Breast epithelium (tissue), 4 donors: ENCODE measurements at regions not wholly inside any gene's neighbourhood (a gene's known extent, or its start where the extent isn't known, plus 50 kb on each side); places are given as distances from the start of the nearest gene placed in this dataset.

Experiments
- DNase-seq, 2 donors: peaks; one replicate each; pipeline ENCODE4 v3.0.0-alpha.2; 2019; ENCODE audit warnings: low spot score in 2 of 2
- H3K27ac ChIP-seq, 2 donors: fragments of 200-600 bp; sonication (generic) in 1 of 2; one replicate each; pipeline ENCODE4 v1.5.1; 2016 to 2019; ENCODE audit warnings: mild to moderate bottlenecking in 1 of 2
- H3K27me3 ChIP-seq, 2 donors: fragments of 200-600 bp; sonication (generic) in 1 of 2; one replicate each; pipeline versions ENCODE4 v1.5.1 to v1.6.0; 2017 to 2019; ENCODE audit warnings: control low read depth in 1 of 2, mild to moderate bottlenecking in 1 of 2
- H3K36me3 ChIP-seq: fragments of 200-600 bp; one replicate; pipeline ENCODE4 v1.5.1; 2019
- H3K4me1 ChIP-seq, 2 donors: fragments of 200-600 bp; sonication (generic); one replicate each; pipeline ENCODE4 v1.5.1; 2016 to 2019; ENCODE audit warnings: control low read depth in 1 of 2
- H3K4me3 ChIP-seq, 3 donors: fragments of 200-600 bp; sonication (generic); 1 replicate in 2 of 3; 2 replicates in 1 of 3; pipeline ENCODE4 v1.5.1; 2016 to 2019; ENCODE audit warnings: mild to moderate bottlenecking in 3 of 3, moderate library complexity in 2 of 3
- H3K9me3 ChIP-seq, 2 donors: fragments of 200-600 bp; sonication (generic) in 1 of 2; one replicate each; pipeline ENCODE4 v1.5.1; 2016 to 2019; ENCODE audit warnings: control low read depth in 1 of 2
- CTCF ChIP-seq, 3 donors: fragments of 450-650 bp; IDR thresholded peaks; one replicate each; pipeline ENCODE4 v1.5.1; 2016 to 2017; ENCODE audit warnings: antibody characterized with exemption in 3 of 3, mild to moderate bottlenecking in 3 of 3, moderate library complexity in 3 of 3
- POLR2A ChIP-seq: fragments of 450-650 bp; IDR thresholded peaks from one replicate; pipeline ENCODE4 v1.6.1; 2016; ENCODE audit warnings: antibody characterized with exemption, mild to moderate bottlenecking, moderate library complexity
- POLR2AphosphoS5 ChIP-seq, 3 donors: sonication (generic); formaldehyde crosslinking; IDR thresholded peaks; one replicate each; pipeline ENCODE4 v1.6.1; 2017; ENCODE audit warnings: antibody characterized with exemption in 3 of 3
- intact Hi-C: fragments of 100-400 bp; cut with DNase I; formaldehyde crosslinking; loops from one replicate; pipeline ENCODE4 v1.15.1; 2023; ENCODE audit warnings: low total_unique reads

DNA sequence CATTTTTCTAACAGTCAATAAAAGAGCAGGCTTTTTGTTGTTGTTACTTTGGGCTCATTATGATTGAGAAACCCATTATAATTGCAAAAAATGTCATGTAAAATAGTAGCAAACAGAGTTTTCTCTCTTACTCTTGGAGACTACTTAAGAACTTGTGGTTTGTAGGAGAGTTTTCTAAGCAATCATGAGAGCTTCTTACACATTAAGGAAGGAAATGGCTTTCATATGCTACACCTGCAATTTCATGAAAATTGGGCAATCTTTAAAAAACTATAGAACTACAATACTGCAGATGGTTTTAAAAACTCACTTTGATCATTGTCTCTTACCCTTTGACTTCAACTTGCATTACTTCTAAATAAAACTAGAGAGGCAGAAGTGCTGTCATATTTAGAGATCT lies 701.8 kb downstream of the ZPLD1 start:
- H3K36me3 ChIP-seq = no peaks in the 10 kb centered on the region
- H3K4me3 ChIP-seq = no peak overlapping the region
- no peaks in the 10 kb centered on the region for H3K27me3 ChIP-seq
- no peak for TF ChIP-seq CTCF (IDR thresholded peaks at IDR 0.05)
- DNase-seq = no peak
- H3K27ac ChIP-seq = no peak overlapping the region
- no peaks in the 10 kb centered on the region for H3K4me1 ChIP-seq
- intact Hi-C loops = no loop called here
- H3K9me3 ChIP-seq = no peaks in the 10 kb centered on the region

GRCh38 chr3:103137830-103138229 lies 703.0 kb downstream of the ZPLD1 start:
- no peak for DNase-seq
- TF ChIP-seq POLR2AphosphoS5 (IDR thresholded peaks at IDR 0.05) (no peak), POLR2A (no peak), CTCF (IDR thresholded peaks at IDR 0.05) (no peak)
- intact Hi-C loops = no loop called here

GRCh38 chr3:103158183-103158582 lies 723.4 kb downstream of the ZPLD1 start:
- TF ChIP-seq CTCF (IDR thresholded peaks at IDR 0.05) (no peak), POLR2AphosphoS5 (IDR thresholded peaks at IDR 0.05) (no peak), POLR2A (no peak)
- DNase-seq = no peak
- intact Hi-C loops = no loop called here
- Histone ChIP-seq H3K4me3 (no peak overlapping the region), H3K9me3 (no peaks in the 10 kb centered on the region), H3K27ac (no peak overlapping the region), H3K36me3 (peaks cover 4% of the 10 kb centered on the region), H3K4me1 (no peaks in the 10 kb centered on the region), H3K27me3 (no peaks in the 10 kb centered on the region)

More at GRCh38 chr3:103137830-103138229, 703.0 kb downstream of the ZPLD1 start:
- no peaks in the 10 kb centered on the region for H3K9me3 ChIP-seq
- no peak overlapping the region for H3K27ac ChIP-seq
- H3K36me3 ChIP-seq = no peaks in the 10 kb centered on the region
- no peak overlapping the region for H3K4me3 ChIP-seq
- H3K4me1 ChIP-seq = no peaks in the 10 kb centered on the region
- H3K27me3 ChIP-seq = no peaks in the 10 kb centered on the region

DNA sequence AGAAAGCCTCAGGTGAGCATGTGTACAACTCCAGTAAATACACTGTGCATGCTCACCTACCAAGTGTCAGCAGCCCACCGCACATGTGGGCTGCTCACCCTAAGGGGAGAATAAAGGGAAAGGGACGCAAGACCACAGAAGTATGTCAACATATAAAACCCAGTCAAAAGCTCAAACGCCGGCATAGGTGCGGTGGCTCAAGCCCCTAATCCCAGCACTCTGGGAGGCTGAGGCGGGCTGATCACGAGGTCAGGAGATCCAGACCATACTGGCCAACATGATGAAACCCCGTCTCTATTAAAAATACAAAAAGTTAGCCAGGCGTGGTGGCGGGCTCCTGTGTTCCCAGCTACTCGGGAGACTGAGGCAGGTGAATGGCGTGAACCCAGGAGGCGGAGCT lies 732.1 kb downstream of the ZPLD1 start:
- Histone ChIP-seq H3K4me1 (no peaks in the 10 kb centered on the region), H3K9me3 (no peaks in the 10 kb centered on the region), H3K27me3 (no peaks in the 10 kb centered on the region), H3K27ac (no peak overlapping the region), H3K4me3 (no peak overlapping the region), H3K36me3 (no peaks in the 10 kb centered on the region)
- intact Hi-C loops = no loop called here
- DNase-seq = no peak
- TF ChIP-seq CTCF (IDR thresholded peaks at IDR 0.05) (no peak), POLR2AphosphoS5 (IDR thresholded peaks at IDR 0.05) (no peak), POLR2A (no peak)

DNA sequence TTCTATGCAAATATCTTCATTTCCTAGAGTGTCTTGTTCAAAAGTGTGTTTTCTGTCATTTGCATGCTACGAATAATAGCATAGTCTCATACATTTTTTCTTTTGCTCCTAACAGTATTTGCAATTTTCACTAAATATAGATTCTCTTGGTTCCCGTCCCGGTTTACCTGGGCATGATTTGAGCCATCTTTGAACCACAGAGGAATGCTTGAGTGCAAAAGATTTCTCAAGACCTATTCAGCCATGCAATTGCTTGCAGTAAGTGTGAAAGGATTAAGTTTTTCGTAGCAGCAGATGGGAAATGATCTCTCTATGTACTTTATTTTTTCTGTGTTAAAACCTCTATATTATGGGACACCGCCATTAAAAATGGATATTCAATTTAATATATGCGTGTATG lies 733.0 kb downstream of the ZPLD1 start:
- H3K4me1 ChIP-seq = no peaks in the 10 kb centered on the region
- H3K36me3 ChIP-seq = no peaks in the 10 kb centered on the region
- intact Hi-C loops = no loop called here
- no peak for DNase-seq
- no peak overlapping the region for H3K27ac ChIP-seq
- TF ChIP-seq CTCF (IDR thresholded peaks at IDR 0.05) (no peak), POLR2A (no peak)
- H3K27me3 ChIP-seq = no peaks in the 10 kb centered on the region
- no peak overlapping the region for H3K4me3 ChIP-seq
- no peaks in the 10 kb centered on the region for H3K9me3 ChIP-seq
